Prostate gland (tissue), 2 donors: ENCODE measurements at regions not wholly inside any gene's neighbourhood (a gene's known extent, or its start where the extent isn't known, plus 50 kb on each side); places are given as distances from the start of the nearest gene placed in this dataset.

Source experiments
- DNase-seq: peaks from one replicate; pipeline ENCODE4 v3.0.0-alpha.2; 2019; ENCODE audit warnings: low spot score
- H3K27ac ChIP-seq, 2 donors: fragments of 200-600 bp; sonication (generic); 2 replicates each; pipeline ENCODE4 v1.5.1; 2017 to 2019
- H3K27me3 ChIP-seq: fragments of 200-600 bp; sonication (generic); replicated peaks from 2 replicates; pipeline ENCODE4 v1.5.1; 2019; ENCODE audit not compliant: insufficient read depth
- H3K36me3 ChIP-seq, 2 donors: fragments of 200-600 bp; sonication (generic); 1 replicate in 1 of 2; 2 replicates in 1 of 2; pipeline versions ENCODE4 v1.5.1 to v1.8.1; 2017 to 2019
- H3K4me1 ChIP-seq: fragments of 200-600 bp; sonication (generic); replicated peaks from 2 replicates; pipeline ENCODE4 v1.5.1; 2019
- H3K4me3 ChIP-seq, 2 donors: fragments of 200-600 bp; sonication (generic); 2 replicates each; pipeline ENCODE4 v1.5.1; 2017 to 2019
- H3K9me3 ChIP-seq: fragments of 200-600 bp; sonication (generic); 2 replicates; pipeline ENCODE4 v1.5.1; 2017
- POLR2A ChIP-seq: fragments of 450-650 bp; IDR thresholded peaks from one replicate; pipeline ENCODE4 v1.6.1; 2016; ENCODE audit warnings: antibody characterized with exemption, mild to moderate bottlenecking
- POLR2AphosphoS5 ChIP-seq: sonication (generic); formaldehyde crosslinking; IDR thresholded peaks from one replicate; pipeline ENCODE4 v1.6.1; 2017; ENCODE audit warnings: antibody characterized with exemption
- WGBS: methylation state at CpG from one replicate; pipeline ENCODE4 v1.1.5; 2018; 5-methylcytosine and 5-hydroxymethylcytosine counted together
- intact Hi-C: fragments of 100-400 bp; cut with DNase I; formaldehyde crosslinking; loops from one replicate; pipeline ENCODE4 v1.14.2; 2022
- TF ChIP-seq, protein P1 (sequence below), 4 experiments: fragments of 200-600 bp in 2 of 4; fragments of 450-650 bp in 2 of 4; sonication (generic) in 2 of 4; IDR thresholded peaks; 1 replicate in 3 of 4; 2 replicates in 1 of 4; pipeline ENCODE4 v1.5.1; 2016 to 2019; ENCODE audit warnings: antibody characterized with exemption in 4 of 4, mild to moderate bottlenecking in 2 of 4, moderate library complexity in 2 of 4

GRCh38 chr2:79453918-79454317, 58.9 kb upstream of the CTNNA2 start:
- Histone ChIP-seq H3K4me3 (no peak overlapping the region), H3K9me3 (no peaks in the 10 kb centered on the region), H3K4me1 (no peaks in the 10 kb centered on the region), H3K36me3 (no peaks in the 10 kb centered on the region), H3K27ac (no peak overlapping the region), H3K27me3 (no peaks in the 10 kb centered on the region)
- intact Hi-C loops: no loop called here
- TF ChIP-seq, protein P1, sequence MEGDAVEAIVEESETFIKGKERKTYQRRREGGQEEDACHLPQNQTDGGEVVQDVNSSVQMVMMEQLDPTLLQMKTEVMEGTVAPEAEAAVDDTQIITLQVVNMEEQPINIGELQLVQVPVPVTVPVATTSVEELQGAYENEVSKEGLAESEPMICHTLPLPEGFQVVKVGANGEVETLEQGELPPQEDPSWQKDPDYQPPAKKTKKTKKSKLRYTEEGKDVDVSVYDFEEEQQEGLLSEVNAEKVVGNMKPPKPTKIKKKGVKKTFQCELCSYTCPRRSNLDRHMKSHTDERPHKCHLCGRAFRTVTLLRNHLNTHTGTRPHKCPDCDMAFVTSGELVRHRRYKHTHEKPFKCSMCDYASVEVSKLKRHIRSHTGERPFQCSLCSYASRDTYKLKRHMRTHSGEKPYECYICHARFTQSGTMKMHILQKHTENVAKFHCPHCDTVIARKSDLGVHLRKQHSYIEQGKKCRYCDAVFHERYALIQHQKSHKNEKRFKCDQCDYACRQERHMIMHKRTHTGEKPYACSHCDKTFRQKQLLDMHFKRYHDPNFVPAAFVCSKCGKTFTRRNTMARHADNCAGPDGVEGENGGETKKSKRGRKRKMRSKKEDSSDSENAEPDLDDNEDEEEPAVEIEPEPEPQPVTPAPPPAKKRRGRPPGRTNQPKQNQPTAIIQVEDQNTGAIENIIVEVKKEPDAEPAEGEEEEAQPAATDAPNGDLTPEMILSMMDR (IDR thresholded peaks at IDR 0.05): no peak
- TF ChIP-seq POLR2AphosphoS5 (no peak), POLR2A (no peak)
- 9% methylated on average over 3 of the region's 3 CpGs for WGBS
- DNase-seq: no peak

DNA sequence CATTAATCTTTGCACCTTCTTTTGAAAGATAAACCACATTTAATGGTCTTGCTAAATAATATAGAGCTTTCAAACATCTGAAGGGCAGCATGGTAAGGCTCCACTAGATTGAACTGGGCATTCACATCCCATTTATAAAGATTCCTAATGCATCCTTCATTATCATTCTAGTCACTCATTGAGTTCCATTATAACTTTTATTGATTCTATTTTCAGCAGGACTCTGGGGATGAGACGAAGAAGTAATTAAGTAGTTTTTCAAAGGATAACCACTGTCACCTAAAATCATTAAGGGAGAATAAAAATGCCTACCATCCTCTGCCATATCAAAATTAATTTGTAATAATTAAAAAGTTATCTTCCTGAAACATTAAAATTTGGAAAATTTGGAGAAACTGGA, 60.2 kb upstream of the CTNNA2 start:
- H3K27me3 ChIP-seq: no peaks in the 10 kb centered on the region
- TF ChIP-seq POLR2AphosphoS5 (no peak), POLR2A (no peak)
- TF ChIP-seq, protein P1 (IDR thresholded peaks at IDR 0.05): no peak
- H3K4me3 ChIP-seq: no peak overlapping the region
- H3K4me1 ChIP-seq: no peaks in the 10 kb centered on the region
- no peak overlapping the region for H3K27ac ChIP-seq
- no peaks in the 10 kb centered on the region for H3K36me3 ChIP-seq
- H3K9me3 ChIP-seq: no peaks in the 10 kb centered on the region
- 85% methylated on average over 1 of the region's 1 CpG for WGBS
- intact Hi-C loops: no loop called here
- no peak for DNase-seq

- intact Hi-C loops: no loop called here
- Histone ChIP-seq H3K4me1 (no peaks in the 10 kb centered on the region), H3K27me3 (no peaks in the 10 kb centered on the region), H3K4me3 (no peak overlapping the region), H3K27ac (no peak overlapping the region), H3K9me3 (no peaks in the 10 kb centered on the region), H3K36me3 (no peaks in the 10 kb centered on the region)
- no peak for DNase-seq
- TF ChIP-seq POLR2AphosphoS5 (no peak), POLR2A (no peak)
These were observed 65.4 kb upstream of the CTNNA2 start for GRCh38 chr2:79447463-79447862.

GRCh38 chr2:79446313-79446712, 66.5 kb upstream of the CTNNA2 start:
- no peaks in the 10 kb centered on the region for H3K36me3 ChIP-seq
- WGBS: 38% methylated on average over 2 of the region's 2 CpGs
- H3K4me1 ChIP-seq: no peaks in the 10 kb centered on the region
- no peak overlapping the region for H3K4me3 ChIP-seq
- no peaks in the 10 kb centered on the region for H3K9me3 ChIP-seq
- intact Hi-C loops: no loop called here
- H3K27me3 ChIP-seq: no peaks in the 10 kb centered on the region
- no peak for DNase-seq
- H3K27ac ChIP-seq: no peak overlapping the region
- TF ChIP-seq, protein P1 (IDR thresholded peaks at IDR 0.05): no peak

DNA sequence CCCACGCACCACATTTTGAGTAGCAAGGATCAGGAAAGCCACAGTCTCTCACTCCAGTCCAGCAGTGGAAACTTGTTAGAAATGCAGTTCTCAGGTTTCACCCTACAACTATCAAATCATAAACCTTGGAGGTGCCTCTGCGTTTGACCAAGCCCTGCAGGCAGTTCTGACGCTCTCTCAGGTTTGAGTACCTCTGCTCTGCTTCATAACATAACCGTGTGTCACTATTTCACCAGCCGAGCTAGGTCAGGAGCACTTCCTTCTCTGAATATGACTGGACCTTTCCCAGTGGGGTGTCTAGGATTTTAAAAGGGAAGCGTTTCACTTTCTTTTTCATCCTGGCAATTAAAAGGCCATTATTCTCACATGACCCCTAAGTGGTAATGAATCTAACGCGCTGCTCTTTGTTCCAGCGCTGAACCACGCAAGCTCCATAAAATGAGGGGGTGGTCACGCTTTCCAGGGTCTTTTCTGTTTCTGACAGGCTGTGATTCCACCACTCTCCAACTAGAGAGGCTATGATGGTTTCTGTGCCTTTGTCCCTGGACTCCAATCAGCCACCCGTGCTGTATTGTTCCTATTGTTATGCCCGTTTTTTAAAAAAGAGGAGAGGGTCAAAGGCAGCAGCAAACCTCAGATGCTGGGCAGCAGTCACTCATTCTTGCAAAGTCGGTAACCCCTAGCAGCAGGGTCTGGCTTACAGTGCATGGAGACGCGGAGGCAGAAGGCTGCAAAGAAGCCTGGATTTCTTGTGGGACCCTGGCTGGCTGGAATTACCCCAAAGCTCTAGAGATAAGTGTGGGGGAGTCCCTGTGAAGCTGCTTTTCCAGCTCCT, 75.2 kb upstream of the CTNNA2 start:
- 19% methylated on average over 16 of the region's 16 CpGs for WGBS
- H3K27ac ChIP-seq: no peak overlapping the region
- DNase-seq: no peak

DNA sequence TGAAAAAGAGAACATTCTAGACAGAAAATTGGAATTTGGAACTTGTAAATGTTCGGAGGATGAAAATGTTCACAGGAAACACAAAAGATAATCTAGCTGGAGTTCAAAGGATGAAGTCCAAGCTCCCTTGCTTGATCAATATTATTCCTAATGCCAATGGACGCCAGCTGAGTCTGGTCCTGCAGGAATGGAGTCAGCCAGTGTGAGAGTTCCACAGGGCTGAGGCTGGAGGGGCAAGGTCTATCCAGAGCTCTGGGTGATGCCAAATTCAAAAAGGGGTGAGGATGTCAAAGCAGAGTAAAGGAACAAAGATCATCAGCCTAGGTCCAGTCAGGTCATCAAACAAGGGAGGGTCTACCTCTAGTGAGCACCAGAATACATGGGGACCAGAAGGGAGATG, 78.5 kb upstream of the CTNNA2 start:
- intact Hi-C loops: no loop called here
- Histone ChIP-seq H3K4me1 (no peaks in the 10 kb centered on the region), H3K9me3 (no peaks in the 10 kb centered on the region), H3K27me3 (no peaks in the 10 kb centered on the region), H3K36me3 (no peaks in the 10 kb centered on the region), H3K4me3 (no peak overlapping the region), H3K27ac (no peak overlapping the region)
- DNase-seq: no peak
- WGBS: 85% methylated on average over 2 of the region's 2 CpGs
- TF ChIP-seq, protein P1 (IDR thresholded peaks at IDR 0.05): no peak
- TF ChIP-seq POLR2AphosphoS5 (no peak), POLR2A (no peak)

More for the DNA sequence above, 75.2 kb upstream of the CTNNA2 start:
- no peak for TF ChIP-seq POLR2AphosphoS5
- H3K4me3 ChIP-seq: no peak overlapping the region
- H3K9me3 ChIP-seq: no peaks in the 10 kb centered on the region
- no peaks in the 10 kb centered on the region for H3K36me3 ChIP-seq
- no peaks in the 10 kb centered on the region for H3K27me3 ChIP-seq
- intact Hi-C loops: no loop called here
- no peaks in the 10 kb centered on the region for H3K4me1 ChIP-seq
